OCI-LY7 (cell line): ENCODE measurements at regions not wholly inside any gene's neighbourhood (a gene's known extent, or its start where the extent isn't known, plus 50 kb on each side); places are given as distances from the start of the nearest gene placed in this dataset.

Experiments used
- EZH2phosphoT487 ChIP-seq: fragments of 200-600 bp; sonication (generic); IDR thresholded peaks from 2 replicates; pipeline ENCODE4 v1.6.1; 2018; ENCODE audit warnings: low read depth, borderline replicate concordance, mild to moderate bottlenecking, mixed run types, antibody characterized with exemption, low read length, moderate library complexity, mixed read lengths
- TF ChIP-seq, protein P1 (sequence below): fragments of 200-600 bp; sonication (generic); conservative IDR thresholded peaks from 2 replicates; pipeline ENCODE4 v1.5.1; 2014; ENCODE audit warnings: mild to moderate bottlenecking, antibody characterized with exemption, low read length, moderate library complexity, mixed read lengths

- TF ChIP-seq, protein P1, sequence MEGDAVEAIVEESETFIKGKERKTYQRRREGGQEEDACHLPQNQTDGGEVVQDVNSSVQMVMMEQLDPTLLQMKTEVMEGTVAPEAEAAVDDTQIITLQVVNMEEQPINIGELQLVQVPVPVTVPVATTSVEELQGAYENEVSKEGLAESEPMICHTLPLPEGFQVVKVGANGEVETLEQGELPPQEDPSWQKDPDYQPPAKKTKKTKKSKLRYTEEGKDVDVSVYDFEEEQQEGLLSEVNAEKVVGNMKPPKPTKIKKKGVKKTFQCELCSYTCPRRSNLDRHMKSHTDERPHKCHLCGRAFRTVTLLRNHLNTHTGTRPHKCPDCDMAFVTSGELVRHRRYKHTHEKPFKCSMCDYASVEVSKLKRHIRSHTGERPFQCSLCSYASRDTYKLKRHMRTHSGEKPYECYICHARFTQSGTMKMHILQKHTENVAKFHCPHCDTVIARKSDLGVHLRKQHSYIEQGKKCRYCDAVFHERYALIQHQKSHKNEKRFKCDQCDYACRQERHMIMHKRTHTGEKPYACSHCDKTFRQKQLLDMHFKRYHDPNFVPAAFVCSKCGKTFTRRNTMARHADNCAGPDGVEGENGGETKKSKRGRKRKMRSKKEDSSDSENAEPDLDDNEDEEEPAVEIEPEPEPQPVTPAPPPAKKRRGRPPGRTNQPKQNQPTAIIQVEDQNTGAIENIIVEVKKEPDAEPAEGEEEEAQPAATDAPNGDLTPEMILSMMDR = no peak
- no peak for TF ChIP-seq EZH2phosphoT487
Observed at GRCh38 chr5:34507933-34508332, 148.2 kb upstream of the RAI14 start.
